Vagina (tissue), 2 donors: ENCODE measurements at regions not wholly inside any gene's neighbourhood (a gene's known extent, or its start where the extent isn't known, plus 50 kb on each side); places are given as distances from the start of the nearest gene placed in this dataset.
"Not testable (repeated sequence)": the region's sequence is repeated elsewhere in the genome, so short reads cannot be mapped to it uniquely, and the experiment has no call there.

Experiments
- DNase-seq, 2 donors: peaks; one replicate each; pipeline ENCODE4 v3.0.0-alpha.2; 2017; ENCODE audit errors: extremely low spot score in 2 of 2
- H3K27ac ChIP-seq: fragments of 200-600 bp; sonication (generic); one replicate; pipeline ENCODE4 v1.5.1; 2019
- H3K27me3 ChIP-seq: fragments of 200-600 bp; sonication (generic); one replicate; pipeline ENCODE4 v1.5.1; 2019
- H3K36me3 ChIP-seq, 2 donors: fragments of 200-600 bp; sonication (generic); one replicate each; pipeline ENCODE4 v1.5.1; 2017 to 2019
- H3K4me1 ChIP-seq: fragments of 200-600 bp; sonication (generic); one replicate; pipeline ENCODE4 v1.5.1; 2019
- H3K4me3 ChIP-seq, 2 donors: fragments of 200-600 bp; sonication (generic); 1 replicate in 1 of 2; 2 replicates in 1 of 2; pipeline ENCODE4 v1.5.1; 2016 to 2019
- H3K9me3 ChIP-seq: fragments of 200-600 bp; sonication (generic); one replicate; pipeline ENCODE4 v1.5.1; 2019
- POLR2A ChIP-seq, 2 donors: fragments of 450-650 bp; IDR thresholded peaks; one replicate each; pipeline ENCODE4 v1.6.1; 2017; ENCODE audit warnings: antibody characterized with exemption in 2 of 2, mild to moderate bottlenecking in 2 of 2, moderate library complexity in 2 of 2
- POLR2AphosphoS5 ChIP-seq, 2 donors: sonication (generic); formaldehyde crosslinking; IDR thresholded peaks; one replicate each; pipeline ENCODE4 v1.9.0; 2017; ENCODE audit warnings: antibody characterized with exemption in 2 of 2, mild to moderate bottlenecking in 2 of 2, low read depth in 1 of 2; ENCODE audit not compliant: insufficient read depth in 1 of 2
- intact Hi-C: fragments of 100-400 bp; cut with DNase I; formaldehyde crosslinking; loops from one replicate; pipeline ENCODE4 v1.15.1; 2023
- TF ChIP-seq, protein P1 (sequence below), 3 experiments: fragments of 450-650 bp in 2 of 3; fragments of 200-600 bp in 1 of 3; sonication (generic) in 1 of 3; IDR thresholded peaks; one replicate each; pipeline ENCODE4 v1.5.1; 2017 to 2019; ENCODE audit warnings: antibody characterized with exemption in 3 of 3, mild to moderate bottlenecking in 2 of 3, moderate library complexity in 2 of 3

- Histone ChIP-seq H3K27me3 (no peaks in the 10 kb centered on the region), H3K9me3 (no peaks in the 10 kb centered on the region), H3K36me3 (no peaks in the 10 kb centered on the region), H3K4me1 (no peaks in the 10 kb centered on the region), H3K4me3 (no peak overlapping the region), H3K27ac (no peak overlapping the region)
- intact Hi-C loops = no loop called here
- TF ChIP-seq POLR2A (IDR thresholded peaks at IDR 0.05) (no peak), POLR2AphosphoS5 (IDR thresholded peaks at IDR 0.05; ENCODE audit: insufficient read depth in 1 of 2, low read depth in 1 of 2) (no peak)
- TF ChIP-seq, protein P1, sequence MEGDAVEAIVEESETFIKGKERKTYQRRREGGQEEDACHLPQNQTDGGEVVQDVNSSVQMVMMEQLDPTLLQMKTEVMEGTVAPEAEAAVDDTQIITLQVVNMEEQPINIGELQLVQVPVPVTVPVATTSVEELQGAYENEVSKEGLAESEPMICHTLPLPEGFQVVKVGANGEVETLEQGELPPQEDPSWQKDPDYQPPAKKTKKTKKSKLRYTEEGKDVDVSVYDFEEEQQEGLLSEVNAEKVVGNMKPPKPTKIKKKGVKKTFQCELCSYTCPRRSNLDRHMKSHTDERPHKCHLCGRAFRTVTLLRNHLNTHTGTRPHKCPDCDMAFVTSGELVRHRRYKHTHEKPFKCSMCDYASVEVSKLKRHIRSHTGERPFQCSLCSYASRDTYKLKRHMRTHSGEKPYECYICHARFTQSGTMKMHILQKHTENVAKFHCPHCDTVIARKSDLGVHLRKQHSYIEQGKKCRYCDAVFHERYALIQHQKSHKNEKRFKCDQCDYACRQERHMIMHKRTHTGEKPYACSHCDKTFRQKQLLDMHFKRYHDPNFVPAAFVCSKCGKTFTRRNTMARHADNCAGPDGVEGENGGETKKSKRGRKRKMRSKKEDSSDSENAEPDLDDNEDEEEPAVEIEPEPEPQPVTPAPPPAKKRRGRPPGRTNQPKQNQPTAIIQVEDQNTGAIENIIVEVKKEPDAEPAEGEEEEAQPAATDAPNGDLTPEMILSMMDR (IDR thresholded peaks at IDR 0.05) = no peak
- peak; percentile 46 to 52 for DNase-seq
Measured at GRCh38 chr3:194959217-194959616, 273.5 kb downstream of the FAM43A start.

DNA sequence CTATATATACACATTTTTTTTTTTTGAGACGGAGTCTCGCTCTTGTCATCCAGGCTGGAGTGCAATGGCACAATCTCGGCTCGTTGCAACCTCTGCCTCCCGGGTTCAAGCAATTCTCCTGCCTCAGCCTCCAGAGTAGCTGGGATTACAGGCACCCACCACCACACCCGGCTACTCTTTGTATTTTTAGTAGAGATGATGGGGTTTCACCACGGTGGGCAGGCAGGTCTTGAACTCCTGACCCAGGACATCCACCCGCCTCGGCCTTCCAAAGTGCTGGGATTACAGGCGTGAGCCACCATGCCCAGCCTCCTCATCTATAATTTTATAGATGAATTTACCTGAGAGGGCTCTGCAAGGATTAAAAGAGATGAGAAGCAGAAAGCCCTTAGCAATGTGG lies 274.0 kb downstream of the FAM43A start:
- intact Hi-C loops, H3K4me1 ChIP-seq, H3K9me3 ChIP-seq, H3K36me3 ChIP-seq, H3K27ac ChIP-seq, H3K4me3 ChIP-seq, H3K27me3 ChIP-seq: not testable (repeated sequence)
- peak in 1 of 2 donors; percentile 47 for DNase-seq

- Histone ChIP-seq H3K4me3 (no peak overlapping the region), H3K27me3 (no peaks in the 10 kb centered on the region), H3K9me3 (no peaks in the 10 kb centered on the region), H3K27ac (no peak overlapping the region), H3K4me1 (no peaks in the 10 kb centered on the region), H3K36me3 (no peaks in the 10 kb centered on the region)
- intact Hi-C loops = no loop called here
- DNase-seq = peak; percentile 60 to 79
- TF ChIP-seq POLR2A (IDR thresholded peaks at IDR 0.05) (no peak), POLR2AphosphoS5 (IDR thresholded peaks at IDR 0.05; ENCODE audit: insufficient read depth in 1 of 2, low read depth in 1 of 2) (no peak)
- TF ChIP-seq, protein P1 (IDR thresholded peaks at IDR 0.05) = no peak
Measured at GRCh38 chr3:194960446-194961032, 274.9 kb downstream of the FAM43A start.

GRCh38 chr3:194961149-194961548 lies 275.5 kb downstream of the FAM43A start:
- intact Hi-C loops = no loop called here
- DNase-seq = peak; percentile 58 to 71

DNA sequence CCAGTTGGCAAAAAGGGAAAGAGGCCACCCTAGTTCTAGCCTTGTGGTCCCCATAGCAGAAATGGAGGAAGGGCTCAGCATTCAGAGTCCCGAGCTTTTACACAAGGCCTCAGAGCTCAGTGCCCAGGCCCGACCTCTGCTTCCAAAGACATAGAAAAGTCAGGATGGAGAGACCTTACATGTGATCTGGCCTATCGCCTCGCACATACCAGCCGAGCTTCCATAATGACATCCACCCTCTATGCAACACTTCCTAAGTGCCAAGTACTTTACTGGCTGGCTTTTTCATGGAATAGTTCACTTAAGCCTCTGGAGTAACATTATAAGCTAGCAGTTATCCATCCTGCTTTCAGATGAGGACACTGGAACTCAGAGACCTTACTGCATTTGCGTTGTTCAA lies 275.9 kb downstream of the FAM43A start:
- Histone ChIP-seq H3K36me3 (no peaks in the 10 kb centered on the region), H3K4me3 (no peak overlapping the region), H3K27me3 (no peaks in the 10 kb centered on the region), H3K4me1 (no peaks in the 10 kb centered on the region), H3K27ac (no peak overlapping the region), H3K9me3 (no peaks in the 10 kb centered on the region)
- peak in 1 of 2 donors; percentile 49 for DNase-seq
- TF ChIP-seq, protein P1 (IDR thresholded peaks at IDR 0.05) = no peak
- TF ChIP-seq POLR2A (IDR thresholded peaks at IDR 0.05) (no peak), POLR2AphosphoS5 (IDR thresholded peaks at IDR 0.05; ENCODE audit: insufficient read depth in 1 of 2, low read depth in 1 of 2) (no peak)
- intact Hi-C loops = no loop called here

More at GRCh38 chr3:194961149-194961548, 275.5 kb downstream of the FAM43A start:
- Histone ChIP-seq H3K4me1 (no peaks in the 10 kb centered on the region), H3K27me3 (no peaks in the 10 kb centered on the region), H3K36me3 (no peaks in the 10 kb centered on the region), H3K4me3 (no peak overlapping the region), H3K9me3 (no peaks in the 10 kb centered on the region), H3K27ac (no peak overlapping the region)
- TF ChIP-seq POLR2AphosphoS5 (IDR thresholded peaks at IDR 0.05; ENCODE audit: insufficient read depth in 1 of 2, low read depth in 1 of 2) (no peak), POLR2A (IDR thresholded peaks at IDR 0.05) (no peak)
- TF ChIP-seq, protein P1 (IDR thresholded peaks at IDR 0.05) = no peak
